GM18498 (cell line): ENCODE measurements at regions not wholly inside any gene's neighbourhood (a gene's known extent, or its start where the extent isn't known, plus 50 kb on each side); places are given as distances from the start of the nearest gene placed in this dataset.

Experiments used
- ATAC-seq: cut with Tn5 transposase; IDR thresholded peaks from one replicate; pipeline ENCODE4 v1.9.1; 2021; ENCODE audit warnings: mild to moderate bottlenecking, moderate library complexity; ENCODE audit not compliant: unreplicated experiment

DNA sequence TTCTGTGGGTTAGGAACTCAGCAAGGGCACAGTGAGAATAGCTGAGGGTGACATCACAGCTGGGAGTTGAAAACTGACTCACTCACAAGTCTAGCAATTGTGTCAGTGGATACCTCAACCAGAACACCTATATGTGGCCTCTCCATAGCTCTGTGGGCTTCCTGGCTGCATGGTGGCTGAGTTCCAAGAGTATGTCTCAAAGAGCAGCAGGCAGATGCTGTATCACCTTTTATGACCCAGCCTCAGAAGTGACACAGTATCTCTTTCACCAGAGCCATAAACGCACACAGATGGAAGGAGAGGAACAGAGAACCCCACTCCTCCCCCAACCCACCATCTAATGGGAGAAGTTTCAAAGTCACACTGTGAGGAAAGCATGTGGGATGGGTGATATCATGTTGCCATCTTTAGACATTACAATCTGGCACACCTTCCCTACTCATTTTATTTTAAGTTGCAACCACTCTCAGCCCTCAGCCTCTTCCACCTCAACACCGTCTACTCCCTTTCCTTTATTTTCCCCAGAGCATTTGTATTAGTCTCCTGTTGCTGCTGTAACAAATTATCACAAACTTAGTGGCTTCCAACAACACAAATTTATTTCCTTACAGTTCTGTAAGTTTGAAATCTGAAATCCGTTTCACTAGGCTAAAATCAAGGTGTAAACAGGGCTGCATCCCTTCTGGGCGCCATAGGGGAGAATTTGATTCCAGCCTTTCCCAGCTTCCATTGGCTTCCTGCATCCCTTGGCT is 134.6 kb upstream of the SPATS2L start:
- no peak for ATAC-seq

DNA sequence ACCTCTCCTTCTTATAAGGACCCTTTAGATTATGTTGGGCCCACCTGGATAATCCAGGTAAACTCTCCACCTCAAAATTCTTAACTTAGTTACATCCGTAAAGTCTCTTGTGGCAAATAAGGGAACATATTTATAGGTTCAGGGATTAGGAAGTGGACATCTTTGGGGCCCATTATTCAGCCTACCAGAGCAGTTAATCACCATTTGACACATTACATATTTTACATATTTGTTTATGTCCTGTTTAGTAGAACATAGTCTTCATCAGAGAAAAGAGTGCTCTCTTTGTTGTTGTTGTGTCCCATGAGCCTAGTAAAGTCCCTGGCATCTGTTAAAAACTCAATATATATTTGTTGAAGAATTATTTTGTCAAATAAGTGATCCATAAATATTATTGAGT is 134.0 kb upstream of the SPATS2L start:
- no peak for ATAC-seq

DNA sequence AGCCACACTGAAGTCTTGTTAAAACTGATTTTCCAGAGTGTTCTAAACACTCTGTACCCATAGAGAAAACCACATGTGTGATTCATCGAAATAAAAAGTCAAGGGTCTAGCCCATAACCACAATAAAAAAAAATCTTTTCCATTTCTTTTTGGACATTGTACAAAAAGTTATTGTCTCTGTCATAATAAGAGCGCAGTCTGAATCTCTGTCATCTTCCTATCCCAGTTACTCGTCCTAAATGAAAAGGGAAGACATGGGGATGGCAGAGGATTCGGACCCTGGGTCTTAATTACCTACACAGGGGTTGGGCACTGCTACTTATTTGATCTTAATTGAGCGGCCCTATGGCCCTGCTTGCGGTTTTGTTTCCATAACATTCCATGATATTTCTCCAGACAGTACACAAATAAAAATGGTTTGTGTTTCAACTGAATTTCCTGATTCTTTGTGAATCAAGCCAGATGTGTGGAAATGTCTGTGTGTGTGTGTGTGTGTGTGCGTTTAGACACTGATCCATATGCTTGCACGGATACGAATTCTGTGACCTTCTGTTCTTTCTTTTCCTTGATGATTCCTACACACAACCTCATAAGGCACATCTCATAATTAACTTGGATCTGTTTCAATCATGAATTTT is 133.4 kb upstream of the SPATS2L start:
- no peak for ATAC-seq

DNA sequence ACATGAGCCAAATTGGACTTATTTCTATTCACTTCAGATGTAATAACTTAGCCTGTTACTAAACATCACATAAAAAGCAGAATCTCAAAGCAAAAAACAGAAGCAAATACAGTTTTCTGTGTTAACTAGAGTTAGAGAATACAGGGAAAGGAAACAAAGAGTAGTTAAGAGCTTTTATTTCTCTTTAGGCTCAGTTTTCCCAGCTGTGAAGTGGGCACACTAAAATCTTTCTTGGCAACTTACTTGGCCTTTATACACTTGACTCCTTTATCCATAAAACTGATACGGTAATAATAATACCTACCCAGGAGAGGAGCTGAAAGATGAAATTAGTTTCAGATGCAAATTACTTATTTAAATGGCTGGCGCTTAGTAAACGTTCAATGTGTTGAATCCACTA is 132.8 kb upstream of the SPATS2L start:
- no peak for ATAC-seq

DNA sequence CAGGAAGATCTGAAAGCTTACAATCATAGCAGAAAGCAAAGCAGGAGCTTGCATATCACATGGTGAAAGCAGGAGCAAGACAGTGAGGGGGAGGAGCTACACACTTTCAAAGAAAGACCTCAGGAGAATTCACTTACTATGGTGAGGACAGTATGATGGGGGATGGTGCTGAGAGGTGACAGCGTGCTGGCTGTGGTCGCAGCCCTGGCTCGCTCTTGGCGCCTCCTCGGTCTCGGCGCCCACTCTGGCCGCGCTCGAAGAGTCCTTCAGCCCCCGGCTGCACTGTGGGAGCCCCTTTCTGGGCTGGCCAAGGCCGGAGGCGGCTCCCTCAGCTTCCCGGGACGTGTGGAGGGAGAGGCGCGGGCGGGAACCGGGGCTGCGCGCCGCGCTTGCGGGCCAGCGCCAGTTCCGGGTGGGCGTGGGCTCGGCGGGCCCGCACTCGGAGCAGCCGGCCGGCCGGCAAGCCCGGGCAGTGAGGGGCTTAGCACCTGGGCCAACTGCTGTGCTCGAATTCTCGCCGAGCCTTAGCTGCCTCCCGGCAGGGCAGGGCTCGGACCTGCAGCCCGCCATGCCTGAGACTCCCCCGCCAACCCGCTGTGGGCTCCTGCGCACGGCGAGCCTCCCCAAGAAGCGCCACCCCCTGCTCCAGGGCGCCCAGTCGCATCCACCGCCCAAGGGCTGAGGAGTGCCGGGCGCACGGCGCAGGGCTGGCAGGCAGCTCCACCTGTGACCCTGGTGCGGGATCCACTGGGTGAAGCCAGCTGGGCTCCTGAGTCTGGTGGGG is 131.9 kb upstream of the SPATS2L start:
- ATAC-seq = no peak

DNA sequence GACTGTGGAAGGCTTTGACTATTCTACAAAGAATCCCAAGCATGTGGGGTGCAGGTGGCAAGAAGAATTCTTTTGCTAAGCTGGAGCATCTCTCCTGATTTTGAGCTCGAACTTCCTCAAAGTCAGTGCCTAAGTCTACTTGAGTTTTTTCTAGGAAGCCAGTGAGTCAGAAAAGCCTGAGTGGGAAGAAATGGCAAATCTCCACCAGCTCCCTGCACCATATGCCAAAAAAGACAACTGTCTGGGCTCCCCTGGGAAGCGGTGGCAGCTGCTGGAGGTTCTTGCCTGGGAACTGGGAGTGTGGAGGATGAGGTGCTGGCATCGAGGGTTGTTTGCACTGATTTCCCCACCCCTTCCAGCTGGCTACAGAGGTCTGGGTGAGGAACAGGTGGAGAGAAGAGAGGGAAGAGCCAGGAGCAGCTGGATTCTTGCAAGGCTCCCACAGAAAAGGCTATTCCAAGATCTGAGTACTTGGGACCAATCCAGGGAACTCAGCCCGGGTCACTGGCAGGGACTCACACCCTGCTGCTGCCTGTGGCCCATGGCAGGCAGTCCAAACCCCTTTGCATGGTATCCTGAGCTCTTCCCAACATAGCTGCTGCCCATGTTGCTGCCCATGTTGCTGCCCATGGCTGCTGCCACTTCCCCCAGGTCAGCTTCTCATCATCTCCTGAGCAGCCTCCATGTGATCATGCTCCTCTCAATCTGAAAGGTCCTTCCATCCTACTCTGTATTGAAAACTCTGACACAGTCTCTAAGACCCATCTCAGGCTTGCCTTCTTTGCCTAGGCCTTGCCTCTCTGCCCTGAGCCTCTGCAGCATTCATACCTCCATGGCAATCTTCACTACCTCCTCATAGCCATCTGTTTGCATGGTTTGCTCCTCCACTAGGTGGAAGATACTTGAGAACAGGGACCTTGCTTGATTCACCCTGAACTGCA is 128.3 kb upstream of the SPATS2L start:
- ATAC-seq = no peak

DNA sequence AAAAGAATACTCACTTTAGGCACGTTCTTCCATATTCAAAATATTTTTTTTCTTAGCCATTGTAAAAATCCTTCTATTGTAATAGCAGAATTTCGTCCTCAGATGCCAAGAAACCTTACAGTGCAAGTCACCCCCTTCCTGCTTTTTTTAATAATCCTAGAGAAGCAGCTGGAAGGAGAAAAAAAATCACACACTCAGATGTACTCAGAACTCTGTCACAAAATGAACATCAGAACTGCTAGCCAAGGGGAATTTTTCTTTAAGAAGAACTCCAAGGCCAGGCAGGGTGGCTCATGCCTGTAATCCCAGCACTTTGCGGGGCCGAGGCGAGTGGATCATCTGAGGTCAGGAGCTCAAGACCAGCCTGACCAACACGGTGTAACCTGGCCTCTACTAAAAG is 127.3 kb upstream of the SPATS2L start:
- no peak for ATAC-seq

DNA sequence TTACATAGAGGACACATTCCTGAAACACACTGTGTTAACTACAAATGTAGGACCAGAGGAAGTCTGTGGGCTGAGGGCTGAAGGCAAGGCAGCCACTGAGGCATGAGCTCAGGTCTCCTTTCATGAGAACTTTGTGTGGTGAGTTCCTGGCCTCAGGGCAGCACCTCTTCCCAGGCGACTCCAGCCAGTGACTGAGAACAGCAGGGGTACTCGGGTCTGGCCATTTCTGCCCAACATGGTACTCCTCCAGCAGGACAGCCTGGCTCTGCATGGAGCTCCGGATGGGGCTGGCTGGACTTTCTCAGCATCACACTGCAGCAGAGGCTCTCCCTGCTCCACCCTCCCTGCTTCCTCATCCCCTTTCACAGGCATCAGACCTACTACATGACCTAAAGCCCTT is 125.5 kb upstream of the SPATS2L start:
- no peak for ATAC-seq

DNA sequence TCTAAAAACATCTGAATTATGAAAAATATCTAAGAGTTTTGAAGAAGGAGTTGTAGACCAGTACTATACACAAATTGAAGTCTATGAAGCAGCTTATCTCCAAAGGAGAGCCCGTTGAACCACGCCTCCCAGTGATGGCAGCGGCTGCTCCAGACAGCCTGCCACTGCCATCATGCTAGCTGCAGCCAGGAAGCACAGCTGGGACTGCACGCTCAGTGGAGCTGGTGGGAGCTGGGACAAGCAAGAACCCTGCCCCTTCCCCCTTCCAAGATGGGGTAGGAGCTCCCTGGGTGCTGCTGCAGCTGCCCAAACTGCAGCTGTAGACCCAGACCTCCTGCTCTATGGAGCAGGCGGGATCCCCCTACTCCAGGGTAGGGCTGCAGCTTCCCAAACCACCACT is 124.7 kb upstream of the SPATS2L start:
- ATAC-seq = no peak

DNA sequence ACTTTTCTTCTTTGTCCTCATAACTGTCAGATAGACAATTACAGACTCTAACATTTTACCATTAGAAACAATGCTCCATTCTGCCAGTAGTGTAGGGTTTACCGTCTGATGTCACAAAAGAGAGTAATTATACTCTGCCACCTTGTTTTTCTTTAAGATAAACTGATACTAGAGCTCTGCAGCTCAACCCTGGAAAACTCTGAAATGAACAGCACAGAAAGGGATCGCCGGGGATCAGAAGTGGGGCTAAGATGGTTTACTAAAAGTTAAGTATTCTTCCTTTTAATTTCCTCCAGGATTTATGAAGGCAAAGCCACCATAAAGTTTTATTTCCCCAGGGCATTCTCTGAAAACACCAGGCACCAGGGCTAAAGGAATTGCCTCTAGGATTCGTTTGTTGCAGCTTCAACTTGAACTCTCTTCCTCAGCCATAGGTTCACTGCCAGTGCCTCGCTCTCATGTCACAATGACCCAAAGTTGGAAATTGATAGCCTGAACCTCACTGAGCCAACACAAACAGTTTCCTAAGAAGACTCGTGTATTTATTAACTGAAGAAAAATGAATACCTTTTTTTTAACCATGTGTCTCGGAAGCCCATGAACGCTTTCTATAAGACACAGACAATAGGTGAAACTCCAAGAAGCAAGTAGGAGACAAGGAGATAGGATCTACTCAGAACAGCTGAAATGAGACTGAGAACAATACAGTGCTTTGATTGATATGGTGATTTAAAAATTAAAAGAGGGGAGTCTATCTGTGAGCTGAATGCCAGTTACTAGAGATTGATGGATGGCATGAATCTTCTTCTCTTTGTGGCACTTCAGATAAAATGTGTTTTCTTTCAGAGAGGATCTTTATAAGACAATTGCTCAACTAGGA is 121.5 kb upstream of the SPATS2L start:
- ATAC-seq = no peak

DNA sequence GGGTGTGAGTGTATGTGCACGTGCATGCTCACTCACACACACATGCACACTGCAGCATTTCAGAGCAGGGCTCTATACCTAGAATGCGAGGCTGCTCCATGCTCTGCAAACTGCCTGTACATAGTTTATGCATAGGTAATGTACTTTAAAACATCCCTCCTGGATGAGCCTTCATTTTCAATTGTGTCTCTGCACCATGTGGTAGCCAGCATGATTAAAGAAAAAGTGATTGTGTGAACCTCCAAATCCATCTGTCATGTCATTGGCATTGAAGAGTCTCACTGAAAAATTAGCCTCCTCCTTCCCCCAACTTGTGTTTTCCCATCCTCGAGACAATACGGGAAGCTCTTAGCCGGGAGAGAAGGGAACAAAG is 120.9 kb upstream of the SPATS2L start:
- no peak for ATAC-seq

DNA sequence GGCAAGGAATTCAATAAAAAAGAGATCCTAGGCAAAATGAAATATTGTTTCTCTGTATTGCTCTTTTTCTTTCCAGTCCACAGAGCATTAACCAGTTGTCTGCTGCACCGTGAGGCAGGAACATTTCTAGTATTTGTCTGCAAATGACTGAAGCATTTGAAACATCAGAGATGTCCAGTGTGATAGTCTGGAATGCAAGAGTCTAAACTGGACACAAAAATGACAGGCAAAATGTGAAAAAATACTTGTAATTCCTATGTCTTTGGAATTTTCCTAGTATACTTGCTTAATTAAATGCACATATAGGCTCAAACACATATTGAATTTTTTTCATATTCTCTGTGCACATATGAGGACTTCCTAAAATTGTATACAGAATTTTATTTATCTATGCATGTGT is 120.5 kb upstream of the SPATS2L start:
- no peak for ATAC-seq

DNA sequence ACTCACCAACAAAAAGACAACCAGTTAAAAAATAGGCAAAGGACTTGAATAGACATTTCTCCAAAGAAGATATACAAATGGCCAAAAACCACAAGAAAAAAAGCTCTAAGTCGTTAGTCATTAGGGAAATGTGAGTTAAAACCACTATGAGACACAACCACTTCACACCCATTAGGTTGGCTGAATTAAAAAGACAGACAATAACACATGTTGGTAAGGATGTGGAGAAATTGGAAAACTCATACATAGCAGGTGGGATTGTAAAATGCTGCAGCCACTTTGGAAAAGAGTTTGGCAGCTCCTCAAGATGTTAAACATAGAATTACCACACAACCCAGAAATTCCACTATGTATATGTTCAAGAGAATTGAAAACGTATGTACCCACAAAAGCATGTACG is 117.6 kb upstream of the SPATS2L start:
- ATAC-seq = no peak

DNA sequence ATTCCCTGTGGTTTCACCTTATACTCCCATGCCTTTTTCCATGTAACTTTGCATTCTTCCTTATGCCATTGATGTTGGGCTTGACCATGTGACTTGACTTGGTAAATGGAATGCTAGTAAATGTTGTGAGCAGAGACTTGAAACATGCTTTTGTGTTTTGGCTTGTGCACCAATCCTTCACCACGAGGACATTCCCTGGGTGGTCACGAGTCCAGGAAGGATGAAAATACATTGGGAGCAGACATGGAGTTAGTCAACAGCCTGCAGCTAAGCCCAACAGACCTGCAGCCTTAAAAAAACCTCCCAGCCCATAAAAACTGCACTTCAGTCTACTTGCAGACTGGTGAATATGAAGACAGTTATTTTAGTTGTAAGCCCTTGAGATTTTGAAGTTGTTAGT is 116.5 kb upstream of the SPATS2L start:
- ATAC-seq = no peak

DNA sequence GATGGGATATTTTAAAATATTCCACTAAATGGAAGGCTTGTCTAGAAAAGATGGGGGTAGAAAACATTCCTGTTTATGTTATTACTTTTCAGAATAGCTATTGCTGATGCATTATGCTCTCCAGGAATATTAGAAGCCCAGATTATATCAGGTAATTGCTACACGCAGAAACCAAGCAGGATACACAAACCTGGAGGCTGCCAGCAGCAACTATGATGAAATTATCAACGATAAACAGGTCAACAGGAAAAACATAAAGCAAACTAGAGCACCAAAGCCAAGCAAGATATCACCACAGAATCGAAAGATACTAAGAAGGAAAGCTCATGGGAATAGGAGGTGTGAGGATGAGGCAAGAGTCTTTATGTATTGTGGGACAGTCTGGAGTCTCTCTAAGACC is 113.2 kb upstream of the SPATS2L start:
- peak; percentile 10 for ATAC-seq

DNA sequence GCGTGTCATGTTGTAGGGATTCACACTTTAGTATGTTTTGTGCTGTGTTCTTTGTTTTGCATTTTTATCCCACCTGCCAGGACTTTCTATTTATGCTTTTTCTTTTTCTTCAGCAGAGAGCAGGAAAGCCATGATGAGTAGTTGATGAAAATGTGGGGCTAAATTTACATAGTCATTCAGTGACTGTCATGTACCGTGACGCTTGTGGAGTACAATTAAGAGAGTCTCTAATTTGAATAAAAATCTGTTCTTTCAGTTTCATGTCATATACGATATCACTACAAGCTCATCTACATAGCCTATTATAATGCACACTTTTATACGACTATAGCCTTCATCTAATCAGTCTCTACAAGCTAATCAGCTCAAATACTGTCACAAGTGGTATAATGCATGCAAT is 112.7 kb upstream of the SPATS2L start:
- ATAC-seq = peak; percentile 69

DNA sequence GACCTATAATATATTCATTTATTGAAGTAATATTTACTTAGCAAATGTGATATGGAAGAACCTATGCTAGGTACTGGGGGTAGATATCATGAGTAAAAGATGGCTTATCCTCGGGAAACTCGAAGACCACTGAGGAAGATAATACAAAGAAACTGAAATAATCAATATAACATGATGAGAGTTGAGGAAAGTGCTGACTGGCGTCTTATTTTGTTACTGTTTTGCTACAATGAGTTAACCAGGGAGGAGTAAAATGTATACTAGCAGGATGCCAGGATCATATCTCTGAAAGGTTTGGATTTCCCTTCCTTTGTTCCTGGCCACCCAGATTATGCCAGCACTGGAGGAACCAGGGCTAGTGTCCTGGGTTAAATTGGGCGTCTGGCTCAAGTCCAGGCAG is 111.7 kb upstream of the SPATS2L start:
- ATAC-seq = no peak

DNA sequence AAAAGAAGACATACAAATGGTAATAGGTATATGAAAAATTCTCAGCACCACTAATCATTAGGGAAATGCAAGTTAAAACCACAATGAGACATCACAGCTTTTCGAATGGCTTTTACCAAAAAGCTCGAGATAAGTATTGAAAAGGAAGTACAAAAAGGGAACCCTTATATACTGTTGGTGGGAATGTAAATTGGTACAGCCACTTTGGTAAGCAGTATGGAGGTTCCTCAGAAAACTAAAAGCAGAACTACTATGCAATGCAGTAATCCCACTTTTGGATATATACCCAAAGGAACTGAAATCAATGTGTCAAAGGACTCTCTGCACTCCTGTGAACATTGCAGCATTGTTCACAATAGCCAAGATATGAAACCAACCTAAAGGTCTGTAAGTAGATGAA is 107.5 kb upstream of the SPATS2L start:
- no peak for ATAC-seq

DNA sequence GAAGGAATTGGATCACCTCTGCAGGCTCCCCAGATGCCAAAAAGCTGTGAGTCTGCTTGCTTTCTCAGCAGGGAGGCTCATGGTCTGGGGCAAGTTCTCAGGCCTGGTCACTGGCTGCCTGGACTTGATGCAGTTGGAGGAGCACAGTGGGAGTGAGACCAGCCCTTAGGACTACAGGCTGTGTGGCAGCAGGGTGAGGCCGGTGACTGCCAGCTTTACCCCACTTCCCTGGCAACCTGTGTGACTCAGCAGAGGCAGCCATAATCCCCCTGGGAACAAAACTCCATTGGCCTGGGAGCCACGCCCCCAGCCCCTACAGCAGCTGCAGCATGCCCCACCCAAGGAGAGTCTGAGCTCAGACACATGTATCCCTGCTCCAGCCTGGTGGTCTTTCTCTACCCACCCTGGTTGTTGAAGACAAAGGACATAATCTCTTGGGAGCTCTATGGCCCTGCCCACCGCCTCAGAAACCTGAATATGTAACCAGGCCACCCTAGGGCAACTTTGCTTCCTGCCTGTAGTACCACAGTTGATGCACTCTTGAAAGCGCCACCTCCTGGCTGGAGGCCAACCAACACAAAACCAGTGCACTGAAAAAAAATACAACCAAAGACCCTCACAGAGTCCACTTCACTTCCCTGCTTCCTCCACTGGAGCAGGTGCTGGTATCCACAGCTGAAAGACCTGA is 106.8 kb upstream of the SPATS2L start:
- no peak for ATAC-seq
